Common myeloid progenitor, CD34-positive (primary cell): ENCODE measurements at regions not wholly inside any gene's neighbourhood (a gene's known extent, or its start where the extent isn't known, plus 50 kb on each side); places are given as distances from the start of the nearest gene placed in this dataset.

Experiments
- CTCF ChIA-PET: fragments of 350-600 bp; sonication (Branson Sonifier 250); formaldehyde crosslinking; loops from one replicate; lab custom pipeline; 2021; ENCODE audit warnings: antibody characterized with exemption; lab: Charles Lee
- POLR2A ChIA-PET: fragments of 350-600 bp; sonication (Branson Sonifier 250); formaldehyde crosslinking; loops from one replicate; lab custom pipeline; 2021; ENCODE audit warnings: antibody characterized with exemption; lab: Charles Lee
- DNase-seq, 3 donors: peaks; one replicate each; pipeline versions ENCODE4 v3.0.0 to v3.0.0-alpha.2; 2013
- H3K27ac ChIP-seq, 2 experiments: 1 replicate in 1 of 2; 2 replicates in 1 of 2; pipeline ENCODE4 v1.7.0; 2013; ENCODE audit warnings: inconsistent platforms in 2 of 2, low read length in 2 of 2, mild to moderate bottlenecking in 2 of 2, low read depth in 1 of 2, moderate library complexity in 1 of 2; ENCODE audit not compliant: severe bottlenecking in 2 of 2, insufficient read depth in 1 of 2, poor library complexity in 1 of 2
- H3K27me3 ChIP-seq, 5 experiments: replicated peaks in 2 of 5; 1 replicate in 3 of 5; 2 replicates in 2 of 5; pipeline versions ENCODE4 v1.6.1 to v1.7.0; 2013; ENCODE audit warnings: low read length in 4 of 5, mild to moderate bottlenecking in 2 of 5, moderate library complexity in 2 of 5, inconsistent platforms in 1 of 5; ENCODE audit not compliant: insufficient read depth in 5 of 5, control insufficient read depth in 4 of 5
- H3K36me3 ChIP-seq, 4 experiments: 1 replicate in 2 of 4; 2 replicates in 2 of 4; pipeline versions ENCODE4 v1.6.1 to v1.7.0; 2013; ENCODE audit warnings: low read length in 3 of 4, control low read depth in 1 of 4, mild to moderate bottlenecking in 1 of 4; ENCODE audit not compliant: control insufficient read depth in 4 of 4, insufficient read depth in 4 of 4
- H3K4me1 ChIP-seq, 4 experiments: 1 replicate in 3 of 4; 2 replicates in 1 of 4; pipeline versions ENCODE4 v1.6.1 to v1.7.1; 2013; ENCODE audit warnings: low read length in 3 of 4, mild to moderate bottlenecking in 3 of 4, control low read depth in 1 of 4, inconsistent platforms in 1 of 4, moderate library complexity in 1 of 4; ENCODE audit not compliant: control insufficient read depth in 4 of 4, insufficient read depth in 4 of 4; ENCODE audit errors: control extremely low read depth in 1 of 4
- H3K4me3 ChIP-seq, 7 experiments: 1 replicate in 4 of 7; 2 replicates in 3 of 7; pipeline versions ENCODE4 v1.5.1 to v1.7.0; 2013; ENCODE audit warnings: mild to moderate bottlenecking in 7 of 7, low read length in 6 of 7, moderate library complexity in 6 of 7, inconsistent platforms in 2 of 7, low read depth in 2 of 7, control low read depth in 1 of 7; ENCODE audit not compliant: insufficient read depth in 4 of 7, control insufficient read depth in 1 of 7; ENCODE audit errors: extremely low read depth in 1 of 7
- H3K9me3 ChIP-seq, 5 experiments: 1 replicate in 4 of 5; 2 replicates in 1 of 5; pipeline versions ENCODE4 v1.6.1 to v1.7.1; 2013; ENCODE audit warnings: low read length in 4 of 5, mild to moderate bottlenecking in 2 of 5, inconsistent platforms in 1 of 5, low read depth in 1 of 5, moderate library complexity in 1 of 5; ENCODE audit not compliant: control insufficient read depth in 4 of 5, insufficient read depth in 2 of 5; ENCODE audit errors: control extremely low read depth in 1 of 5
- WGBS: methylation state at CpG from one replicate; pipeline ENCODE4 v1.1.5; 2013; ENCODE audit not compliant: insufficient coverage; 5-methylcytosine and 5-hydroxymethylcytosine counted together

GRCh38 chr2:226471987-226472470 lies 327.6 kb downstream of the IRS1 start:
- WGBS, result 0% methylated on average over 1 of the region's 2 CpGs
- ChIA-PET POLR2A (no interaction called here), CTCF (no interaction called here)

DNA sequence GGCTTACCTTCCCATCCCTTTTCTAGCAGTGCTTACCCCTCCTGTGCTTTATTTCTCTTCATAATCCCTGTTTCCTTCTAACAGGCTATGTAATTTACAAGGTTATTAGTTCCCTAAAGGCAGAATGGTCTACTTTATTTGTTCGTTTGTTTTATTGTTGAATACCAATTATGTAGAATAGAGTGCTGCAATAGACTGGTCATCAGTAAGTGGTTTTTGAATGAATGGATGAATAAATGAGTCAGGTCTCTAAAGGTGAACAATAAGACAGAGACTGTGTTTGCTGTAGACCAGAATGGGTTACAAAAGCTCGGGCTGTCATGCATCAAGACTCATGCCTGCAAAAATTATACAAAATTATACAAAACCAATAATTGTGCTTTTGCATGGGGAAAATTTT lies 332.0 kb downstream of the IRS1 start:
- ChIA-PET CTCF (no interaction called here), POLR2A (no interaction called here)
- Histone ChIP-seq H3K4me3 (no peak overlapping the region), H3K27ac (no peak overlapping the region), H3K36me3 (no peaks in the 10 kb centered on the region), H3K9me3 (peaks cover 0 to 3% (median 0%) of the 10 kb centered on the region in 5 experiments), H3K4me1 (no peaks in the 10 kb centered on the region), H3K27me3 (no peaks in the 10 kb centered on the region)
- WGBS, result 100% methylated on average over 1 of the region's 2 CpGs
- no peak for DNase-seq

More at GRCh38 chr2:226471987-226472470, 327.6 kb downstream of the IRS1 start:
- no peaks in the 10 kb centered on the region for H3K27me3 ChIP-seq
- no peak overlapping the region for H3K27ac ChIP-seq
- no peak overlapping the region for H3K4me3 ChIP-seq
- H3K4me1 ChIP-seq, result no peaks in the 10 kb centered on the region
- H3K9me3 ChIP-seq, result no peaks in the 10 kb centered on the region
- DNase-seq, result no peak
- no peaks in the 10 kb centered on the region for H3K36me3 ChIP-seq

GRCh38 chr2:226467221-226467620 lies 332.4 kb downstream of the IRS1 start:
- no peak for DNase-seq
- peaks cover 0 to 3% (median 0%) of the 10 kb centered on the region in 5 experiments for H3K9me3 ChIP-seq
- POLR2A ChIA-PET, result no interaction called here

GRCh38 chr2:226466589-226466988 lies 333.0 kb downstream of the IRS1 start:
- Histone ChIP-seq H3K9me3 (peaks cover 0 to 3% (median 0%) of the 10 kb centered on the region in 5 experiments), H3K36me3 (no peaks in the 10 kb centered on the region), H3K27ac (no peak overlapping the region), H3K4me1 (no peaks in the 10 kb centered on the region), H3K4me3 (no peak overlapping the region), H3K27me3 (no peaks in the 10 kb centered on the region)
- POLR2A ChIA-PET, result no interaction called here
- WGBS, result 93% methylated on average over 2 of the region's 2 CpGs
- CTCF ChIA-PET, result no interaction called here
- no peak for DNase-seq

More at GRCh38 chr2:226467221-226467620, 332.4 kb downstream of the IRS1 start:
- no peak overlapping the region for H3K4me3 ChIP-seq
- H3K27ac ChIP-seq, result no peak overlapping the region
- CTCF ChIA-PET, result no interaction called here
- WGBS, result 69% methylated on average over 4 of the region's 6 CpGs
- H3K4me1 ChIP-seq, result no peaks in the 10 kb centered on the region
- H3K27me3 ChIP-seq, result no peaks in the 10 kb centered on the region
- H3K36me3 ChIP-seq, result no peaks in the 10 kb centered on the region

DNA sequence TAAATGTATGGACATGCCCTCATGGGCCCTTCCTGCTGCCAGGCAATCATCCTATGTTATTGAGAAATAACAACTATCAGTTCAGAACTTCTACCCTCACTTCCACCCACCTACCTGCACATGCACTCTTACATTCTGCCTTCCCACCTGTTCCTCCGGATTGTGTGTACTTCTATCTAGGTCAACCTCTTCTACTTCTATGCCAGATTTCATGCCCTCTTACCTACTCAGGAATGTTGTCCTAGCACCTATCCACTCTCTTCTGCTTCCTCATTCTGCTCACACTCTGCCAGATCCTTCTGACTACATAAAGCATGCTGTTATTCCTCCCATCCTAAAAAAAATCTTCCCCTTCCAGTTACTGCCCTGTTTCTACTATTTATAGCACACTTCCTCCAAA lies 333.5 kb downstream of the IRS1 start:
- Histone ChIP-seq H3K4me3 (no peak overlapping the region), H3K36me3 (no peaks in the 10 kb centered on the region), H3K27me3 (no peaks in the 10 kb centered on the region), H3K9me3 (peaks cover 0 to 3% (median 0%) of the 10 kb centered on the region in 5 experiments), H3K4me1 (no peaks in the 10 kb centered on the region), H3K27ac (no peak overlapping the region)
- POLR2A ChIA-PET, result no interaction called here
- no peak for DNase-seq
- CTCF ChIA-PET, result no interaction called here
- WGBS, result 94% methylated on average over 1 of the region's 1 CpG

DNA sequence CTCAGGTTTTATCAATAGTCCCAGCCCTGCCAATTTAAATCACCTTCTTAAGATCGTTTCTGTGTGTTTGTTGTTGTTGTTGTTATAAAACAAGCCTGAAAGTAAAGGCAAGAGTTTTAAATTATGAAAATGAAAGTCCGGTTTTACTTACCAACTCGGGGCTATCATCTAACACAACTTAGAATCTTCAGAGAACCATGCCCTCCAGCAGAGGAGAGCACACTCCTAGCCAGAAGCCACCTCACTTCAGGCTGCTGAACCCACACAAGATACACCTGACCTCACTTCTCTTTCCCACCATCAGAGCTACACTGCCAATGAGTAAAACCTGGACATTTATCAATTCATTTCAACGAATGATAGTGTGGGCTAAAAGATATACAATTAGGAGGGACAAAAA lies 335.2 kb downstream of the IRS1 start:
- no peaks in the 10 kb centered on the region for H3K27me3 ChIP-seq
- H3K36me3 ChIP-seq, result no peaks in the 10 kb centered on the region
- ChIA-PET CTCF (no interaction called here), POLR2A (no interaction called here)
- H3K4me3 ChIP-seq, result no peak overlapping the region
- no peak overlapping the region for H3K27ac ChIP-seq
- WGBS, result no CpG with 5 or more reads among the region's 4 CpGs
- no peaks in the 10 kb centered on the region for H3K4me1 ChIP-seq
- peaks cover 0 to 3% (median 0%) of the 10 kb centered on the region in 5 experiments for H3K9me3 ChIP-seq
- DNase-seq, result no peak

GRCh38 chr2:226463154-226463553 lies 336.5 kb downstream of the IRS1 start:
- H3K36me3 ChIP-seq, result no peaks in the 10 kb centered on the region
- CTCF ChIA-PET, result no interaction called here
- H3K27ac ChIP-seq, result no peak overlapping the region
- 100% methylated on average over 1 of the region's 2 CpGs for WGBS
- H3K4me3 ChIP-seq, result no peak overlapping the region
- H3K27me3 ChIP-seq, result no peaks in the 10 kb centered on the region
- no peak for DNase-seq
- peaks cover 0 to 3% (median 0%) of the 10 kb centered on the region in 5 experiments for H3K9me3 ChIP-seq
- H3K4me1 ChIP-seq, result no peaks in the 10 kb centered on the region
- POLR2A ChIA-PET, result interaction anchor here (0.7 kb wide), 1 partner anchor 60 kb away, joined by 3 read pairs; no protein-coding TSS in a partner anchor
